Ishikawa (cell line): ENCODE measurements at regions not wholly inside any gene's neighbourhood (a gene's known extent, or its start where the extent isn't known, plus 50 kb on each side); places are given as distances from the start of the nearest gene placed in this dataset.

Experiments
- CEBPB ChIP-seq: IDR thresholded peaks from 2 replicates; pipeline ENCODE4 v1.6.1; 2012
- EP300 ChIP-seq: IDR thresholded peaks from 2 replicates; pipeline ENCODE4 v1.6.1; 2012; ENCODE audit warnings: borderline replicate concordance
- MAX ChIP-seq: IDR thresholded peaks from 2 replicates; pipeline ENCODE4 v1.6.1; 2012
- NFIC ChIP-seq: IDR thresholded peaks from 2 replicates; pipeline ENCODE4 v1.6.1; 2012
- RAD21 ChIP-seq: IDR thresholded peaks from 2 replicates; pipeline ENCODE4 v1.6.1; 2012; ENCODE audit warnings: low read depth
- REST ChIP-seq: IDR thresholded peaks from 2 replicates; pipeline ENCODE4 v1.6.1; 2012; ENCODE audit warnings: low read depth, mild to moderate bottlenecking
- TAF1 ChIP-seq: IDR thresholded peaks from 2 replicates; pipeline ENCODE4 v1.6.1; 2012; ENCODE audit warnings: low read depth, mild to moderate bottlenecking
- TCF12 ChIP-seq: IDR thresholded peaks from 2 replicates; pipeline ENCODE4 v1.6.1; 2012; ENCODE audit warnings: low read depth
- USF1 ChIP-seq: IDR thresholded peaks from 2 replicates; pipeline ENCODE4 v1.6.1; 2012
- ZBTB7A ChIP-seq: IDR thresholded peaks from 2 replicates; pipeline ENCODE4 v1.6.1; 2012; ENCODE audit warnings: low read depth

- no peak for TF ChIP-seq CEBPB
- no peak for TF ChIP-seq USF1
- TF ChIP-seq EP300 = no peak
- no peak for TF ChIP-seq TAF1
- no peak for TF ChIP-seq REST
- TF ChIP-seq ZBTB7A = no peak
- TF ChIP-seq RAD21 = no peak
- no peak for TF ChIP-seq TCF12
- no peak for TF ChIP-seq MAX
- TF ChIP-seq NFIC = no peak
Observed at GRCh38 chr1:181239086-181239485, 150.6 kb downstream of the IER5 start.
